ENCODE measurements at regions not wholly inside any gene's neighbourhood (a gene's known extent, or its start where the extent isn't known, plus 50 kb on each side); places are given as distances from the start of the nearest gene placed in this dataset.

- no peaks in the 10 kb centered on the region for H3K36me3 Mint-ChIP-seq (ENCODE audit: unreplicated experiment)
- no peak overlapping the region for H3K27ac Mint-ChIP-seq (ENCODE audit: unreplicated experiment)
- DNase-seq, result no peak
- no peaks in the 10 kb centered on the region for H3K27me3 Mint-ChIP-seq (ENCODE audit: unreplicated experiment)
- no peak overlapping the region for H3K4me3 Mint-ChIP-seq (ENCODE audit: unreplicated experiment)
- peaks cover 4% of the 10 kb centered on the region for H3K9me3 Mint-ChIP-seq (ENCODE audit: unreplicated experiment)
- TF ChIP-seq CTCF (IDR thresholded peaks at IDR 0.05; ENCODE audit: partially characterized antibody, unreplicated experiment), result no peak
- H3K4me1 Mint-ChIP-seq (ENCODE audit: low read depth, unreplicated experiment), result peaks cover 1% of the 10 kb centered on the region
Measured at GRCh38 chr16:16782153-16782552, 403.2 kb downstream of the NPIPA7 start.

GRCh38 chr16:16788004-16788403, 409.1 kb downstream of the NPIPA7 start:
- Mint-ChIP-seq H3K36me3 (ENCODE audit: unreplicated experiment) (no peaks in the 10 kb centered on the region), H3K9me3 (ENCODE audit: unreplicated experiment) (no peaks in the 10 kb centered on the region), H3K4me1 (ENCODE audit: low read depth, unreplicated experiment) (no peaks in the 10 kb centered on the region), H3K27ac (ENCODE audit: unreplicated experiment) (no peak overlapping the region), H3K4me3 (ENCODE audit: unreplicated experiment) (no peak overlapping the region), H3K27me3 (ENCODE audit: unreplicated experiment) (no peaks in the 10 kb centered on the region)
- no peak for DNase-seq
- TF ChIP-seq CTCF (IDR thresholded peaks at IDR 0.05; ENCODE audit: partially characterized antibody, unreplicated experiment), result no peak

GRCh38 chr16:16790597-16790996, 411.7 kb downstream of the NPIPA7 start:
- Mint-ChIP-seq H3K4me1 (ENCODE audit: low read depth, unreplicated experiment) (no peaks in the 10 kb centered on the region), H3K27me3 (ENCODE audit: unreplicated experiment) (no peaks in the 10 kb centered on the region), H3K36me3 (ENCODE audit: unreplicated experiment) (no peaks in the 10 kb centered on the region), H3K4me3 (ENCODE audit: unreplicated experiment) (no peak overlapping the region), H3K27ac (ENCODE audit: unreplicated experiment) (no peak overlapping the region), H3K9me3 (ENCODE audit: unreplicated experiment) (no peaks in the 10 kb centered on the region)
- DNase-seq, result no peak
- no peak for TF ChIP-seq CTCF (IDR thresholded peaks at IDR 0.05; ENCODE audit: partially characterized antibody, unreplicated experiment)

GRCh38 chr16:16791051-16791450, 412.1 kb downstream of the NPIPA7 start:
- TF ChIP-seq CTCF (IDR thresholded peaks at IDR 0.05; ENCODE audit: partially characterized antibody, unreplicated experiment), result no peak
- no peak overlapping the region for H3K27ac Mint-ChIP-seq (ENCODE audit: unreplicated experiment)
- no peak for DNase-seq
- H3K4me3 Mint-ChIP-seq (ENCODE audit: unreplicated experiment), result no peak overlapping the region
- H3K27me3 Mint-ChIP-seq (ENCODE audit: unreplicated experiment), result no peaks in the 10 kb centered on the region
- H3K9me3 Mint-ChIP-seq (ENCODE audit: unreplicated experiment), result no peaks in the 10 kb centered on the region
- H3K4me1 Mint-ChIP-seq (ENCODE audit: low read depth, unreplicated experiment), result no peaks in the 10 kb centered on the region
- no peaks in the 10 kb centered on the region for H3K36me3 Mint-ChIP-seq (ENCODE audit: unreplicated experiment)

GRCh38 chr16:16797239-16797638, 418.3 kb downstream of the NPIPA7 start:
- no peak for DNase-seq
- Mint-ChIP-seq H3K27me3 (ENCODE audit: unreplicated experiment) (no peaks in the 10 kb centered on the region), H3K36me3 (ENCODE audit: unreplicated experiment) (no peaks in the 10 kb centered on the region), H3K4me3 (ENCODE audit: unreplicated experiment) (no peak overlapping the region), H3K9me3 (ENCODE audit: unreplicated experiment) (no peaks in the 10 kb centered on the region), H3K27ac (ENCODE audit: unreplicated experiment) (no peak overlapping the region), H3K4me1 (ENCODE audit: low read depth, unreplicated experiment) (no peaks in the 10 kb centered on the region)
- TF ChIP-seq CTCF (IDR thresholded peaks at IDR 0.05; ENCODE audit: partially characterized antibody, unreplicated experiment), result no peak
